Aorta (tissue), 5 donors: ENCODE measurements at regions not wholly inside any gene's neighbourhood (a gene's known extent, or its start where the extent isn't known, plus 50 kb on each side); places are given as distances from the start of the nearest gene placed in this dataset.

ENCODE experiments used
- ATAC-seq: fragments of 200-7000 bp; cut with Tn5 transposase; one replicate; pipeline ENCODE4 v1.9.1; 2022; ENCODE audit warnings: moderate library complexity; ENCODE audit not compliant: low FRiP score
- DNase-seq, 2 donors: peaks; one replicate each; pipeline ENCODE4 v3.0.0-alpha.2; 2020
- H3K27ac ChIP-seq, 2 donors: one replicate each; pipeline ENCODE4 v1.5.1; 2013; ENCODE audit warnings: low read length in 2 of 2, mild to moderate bottlenecking in 2 of 2, moderate library complexity in 2 of 2, control low read depth in 1 of 2, inconsistent platforms in 1 of 2, low read depth in 1 of 2
- H3K27me3 ChIP-seq, 2 donors: one replicate each; pipeline ENCODE4 v1.6.1; 2013; ENCODE audit warnings: control low read depth in 1 of 2, low read length in 1 of 2, mild to moderate bottlenecking in 1 of 2, moderate library complexity in 1 of 2; ENCODE audit not compliant: insufficient read depth in 2 of 2, control insufficient read depth in 1 of 2
- H3K36me3 ChIP-seq, 2 donors: one replicate each; pipeline ENCODE4 v1.6.1; 2013; ENCODE audit warnings: control low read depth in 1 of 2, low read length in 1 of 2, mild to moderate bottlenecking in 1 of 2; ENCODE audit not compliant: insufficient read depth in 2 of 2, control insufficient read depth in 1 of 2
- H3K4me1 ChIP-seq, 2 donors: one replicate each; pipeline ENCODE4 v1.6.1; 2013; ENCODE audit warnings: low read length in 2 of 2, control low read depth in 1 of 2, mild to moderate bottlenecking in 1 of 2, moderate library complexity in 1 of 2; ENCODE audit not compliant: insufficient read depth in 2 of 2, control insufficient read depth in 1 of 2
- H3K4me3 ChIP-seq, 2 donors: one replicate each; pipeline ENCODE4 v1.5.1; 2013; ENCODE audit warnings: low read length in 2 of 2, control low read depth in 1 of 2, mild to moderate bottlenecking in 1 of 2
- H3K9me3 ChIP-seq: one replicate; pipeline ENCODE4 v1.6.1; 2013; ENCODE audit warnings: mild to moderate bottlenecking, low read length; ENCODE audit not compliant: control insufficient read depth
- WGBS, 2 donors: extraction: QIAGEN DNeasy Blood & Tissue Kit; methylation state at CpG; one replicate each; pipeline ENCODE4 v1.1.7; 2013; 5-methylcytosine and 5-hydroxymethylcytosine counted together
- intact Hi-C, 2 donors: fragments of 100-400 bp; cut with DNase I; formaldehyde crosslinking; loops; one replicate each; pipeline versions ENCODE4 v1.14.2 to v1.15.0; 2022
- donor health status: healthy with polysubstance abuse.
- donor health status: Bipolar disorder and iron deficiency.
- donor health status: DM: no; HTN: no; CAD: no.
- donor health status: DM: no; HTN: no; CAD: no.
- donor health status: DM: yes; HTN: yes; CAD: no.

DNA sequence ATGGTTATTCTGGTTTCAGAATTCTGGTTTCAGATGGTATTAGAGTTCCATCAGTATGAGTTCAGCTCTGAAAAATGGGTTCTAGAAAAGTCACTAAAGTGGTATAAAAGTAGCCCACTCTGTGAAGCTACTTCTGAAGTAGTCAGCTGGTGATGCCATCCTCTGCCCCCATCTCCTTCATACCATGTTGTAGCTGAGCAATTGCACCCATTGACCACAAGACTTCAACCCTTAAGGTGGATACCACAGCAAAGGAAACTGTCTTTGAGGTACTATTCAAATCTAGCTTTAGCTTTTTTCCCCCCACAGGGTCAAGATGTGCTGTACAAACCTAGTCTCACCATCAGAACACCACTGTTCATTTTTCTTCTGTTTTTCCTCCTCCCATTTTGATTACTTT lies 444.9 kb downstream of the DMAC1 start:
- Histone ChIP-seq H3K9me3 (peaks cover 2% of the 10 kb centered on the region), H3K27ac (no peak overlapping the region), H3K36me3 (no peaks in the 10 kb centered on the region), H3K27me3 (no peaks in the 10 kb centered on the region), H3K4me3 (no peak overlapping the region), H3K4me1 (no peaks in the 10 kb centered on the region)
- DNase-seq (no peak), ATAC-seq (no peak)
- intact Hi-C loops: no loop called here

DNA sequence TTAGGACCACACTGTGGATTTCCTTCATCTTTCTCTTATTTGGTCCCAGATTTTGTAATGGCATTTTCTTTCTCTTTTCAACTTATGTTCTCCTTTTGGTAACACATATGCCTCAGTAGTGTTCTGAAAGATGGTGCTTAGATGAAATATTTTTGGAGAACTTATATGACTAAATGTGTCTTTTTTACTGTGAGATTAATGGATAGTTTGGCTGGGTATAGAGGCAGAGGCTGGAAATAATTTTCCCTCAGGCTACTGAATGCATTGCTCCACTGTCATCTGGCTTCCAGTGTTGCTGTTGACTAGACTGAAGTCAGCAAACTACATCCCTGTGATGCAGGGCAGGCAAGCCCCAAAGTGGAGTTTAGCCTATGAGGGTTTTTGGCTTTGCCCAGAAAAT lies 450.9 kb downstream of the DMAC1 start:
- Histone ChIP-seq H3K9me3 (peaks cover 3% of the 10 kb centered on the region), H3K36me3 (no peaks in the 10 kb centered on the region), H3K27ac (no peak overlapping the region), H3K4me3 (no peak overlapping the region), H3K27me3 (no peaks in the 10 kb centered on the region), H3K4me1 (no peaks in the 10 kb centered on the region)
- intact Hi-C loops: no loop called here
- ATAC-seq (no peak), DNase-seq (no peak)

DNA sequence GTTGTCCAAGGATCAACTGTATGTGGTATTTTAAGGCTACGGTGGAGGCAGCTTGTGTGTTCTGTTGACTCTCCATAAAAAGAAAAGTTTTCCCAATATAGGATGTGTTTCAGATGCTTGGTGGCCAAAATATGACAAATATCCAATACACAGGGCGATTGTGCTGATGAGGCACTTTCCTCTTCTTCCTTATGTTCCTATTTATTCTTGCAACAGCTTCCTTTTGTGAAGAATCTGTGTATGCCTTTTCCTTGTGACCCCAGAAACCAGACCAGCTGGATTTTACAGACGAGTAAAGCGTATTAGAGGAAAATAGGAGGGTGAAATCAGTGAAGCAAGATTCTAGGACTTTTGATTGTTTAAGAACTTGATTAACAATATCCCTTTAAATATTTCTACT lies 452.0 kb downstream of the DMAC1 start:
- DNase-seq: no peak
- no peak overlapping the region for H3K27ac ChIP-seq
- H3K4me3 ChIP-seq: no peak overlapping the region
- H3K9me3 ChIP-seq: peaks cover 3% of the 10 kb centered on the region
- H3K36me3 ChIP-seq: no peaks in the 10 kb centered on the region
- intact Hi-C loops: no loop called here
- H3K27me3 ChIP-seq: no peaks in the 10 kb centered on the region
- H3K4me1 ChIP-seq: no peaks in the 10 kb centered on the region
- WGBS, 2 donors: 67 to 80% methylated on average over 4 of the region's 4 CpGs
- no peak for ATAC-seq

DNA sequence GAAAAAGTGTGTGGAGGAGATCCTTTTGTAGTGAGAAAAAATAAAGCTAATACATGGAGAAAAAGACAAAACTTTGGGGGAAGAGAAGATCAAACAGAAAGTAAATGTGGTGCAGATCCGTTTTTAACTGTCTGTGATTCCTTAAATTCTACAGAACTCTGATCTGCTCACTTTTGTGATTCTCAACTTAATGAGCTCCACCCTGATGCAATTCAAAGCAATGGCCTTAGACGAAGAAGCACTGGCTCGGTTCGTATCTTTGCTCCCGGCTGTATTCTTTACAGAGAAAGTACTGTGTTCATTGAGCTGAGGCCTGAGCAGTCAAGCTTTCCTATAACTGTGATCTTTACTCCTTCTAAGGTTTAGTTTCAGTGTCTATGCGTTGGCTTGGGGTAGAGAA lies 453.4 kb downstream of the DMAC1 start:
- Histone ChIP-seq H3K36me3 (no peaks in the 10 kb centered on the region), H3K4me3 (no peak overlapping the region), H3K27me3 (no peaks in the 10 kb centered on the region), H3K4me1 (no peaks in the 10 kb centered on the region), H3K9me3 (peaks cover 3% of the 10 kb centered on the region), H3K27ac (no peak overlapping the region)
- no peak for ATAC-seq
- intact Hi-C loops: no loop called here
- 81 to 88% methylated on average over 6 of the region's 6 CpGs for WGBS, 2 donors
- DNase-seq: no peak

DNA sequence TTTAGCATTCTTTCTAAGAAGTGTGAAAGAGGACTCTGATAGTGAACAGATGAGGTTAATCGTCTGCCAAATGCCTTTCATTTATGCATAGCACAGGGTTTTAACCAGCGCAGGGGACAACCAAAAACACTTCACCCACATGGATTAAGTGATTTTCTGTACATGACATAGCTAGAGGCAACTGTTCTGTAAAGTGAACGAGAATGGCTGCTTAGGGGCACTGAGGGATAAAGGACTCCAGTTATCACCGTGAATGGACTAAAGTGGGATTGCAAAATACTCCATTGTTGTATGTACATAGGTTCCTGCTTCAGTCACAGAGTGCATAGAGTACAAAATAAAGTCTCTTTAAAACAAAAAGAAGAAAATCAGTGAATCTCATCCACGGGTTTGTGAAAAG lies 456.8 kb downstream of the DMAC1 start:
- H3K9me3 ChIP-seq: no peaks in the 10 kb centered on the region
- H3K36me3 ChIP-seq: no peaks in the 10 kb centered on the region
- no peak overlapping the region for H3K27ac ChIP-seq
- DNase-seq (no peak), ATAC-seq (no peak)
- WGBS, 2 donors: 75 to 81% methylated on average over 5 of the region's 5 CpGs
- H3K27me3 ChIP-seq: no peaks in the 10 kb centered on the region
- no peak overlapping the region for H3K4me3 ChIP-seq
- no peaks in the 10 kb centered on the region for H3K4me1 ChIP-seq
- intact Hi-C loops: no loop called here

DNA sequence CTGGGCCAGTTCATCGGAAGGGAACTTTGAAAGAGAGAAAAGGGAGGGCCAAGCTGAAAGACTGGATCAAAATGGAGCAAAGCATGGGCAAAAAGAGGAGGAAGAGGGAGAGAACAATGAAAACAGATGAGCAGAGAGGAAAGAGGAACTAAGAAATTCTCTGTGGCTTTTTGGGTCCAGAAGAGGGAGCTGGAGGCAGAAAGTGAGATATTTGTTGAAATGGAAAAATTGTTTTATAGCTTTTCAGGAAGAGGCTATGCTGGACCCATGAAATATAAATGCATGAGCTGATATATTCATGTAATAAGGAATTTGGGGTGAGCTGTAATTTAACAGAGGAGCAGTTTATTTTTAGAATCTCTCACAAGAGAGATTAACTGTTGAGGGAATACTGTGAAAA lies 457.3 kb downstream of the DMAC1 start:
- intact Hi-C loops: no loop called here
- no peak overlapping the region for H3K27ac ChIP-seq
- no peaks in the 10 kb centered on the region for H3K36me3 ChIP-seq
- no peaks in the 10 kb centered on the region for H3K4me1 ChIP-seq
- 63 to 75% methylated on average over 1 of the region's 1 CpG for WGBS, 2 donors
- H3K4me3 ChIP-seq: no peak overlapping the region
- DNase-seq (no peak), ATAC-seq (no peak)
- H3K9me3 ChIP-seq: no peaks in the 10 kb centered on the region
- no peaks in the 10 kb centered on the region for H3K27me3 ChIP-seq

DNA sequence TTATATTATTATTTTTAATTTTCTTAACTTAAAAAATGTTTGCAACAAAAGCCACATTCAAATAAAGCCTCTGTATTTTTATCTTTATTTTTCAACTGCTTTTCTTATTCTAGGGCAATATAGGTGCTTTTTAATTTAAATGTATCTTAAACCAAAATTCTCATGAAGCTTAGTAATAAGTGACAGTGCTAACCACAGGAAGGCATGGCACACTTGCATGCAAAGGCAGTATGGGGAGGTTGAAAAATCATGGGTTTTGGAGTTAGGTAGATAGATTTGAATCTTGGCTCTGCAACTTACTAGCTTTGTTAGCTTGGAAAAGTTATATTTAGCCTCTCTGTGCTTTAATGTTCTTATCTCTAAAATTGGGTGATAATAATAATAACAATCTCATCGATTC lies 458.0 kb downstream of the DMAC1 start:
- Histone ChIP-seq H3K4me3 (no peak overlapping the region), H3K36me3 (no peaks in the 10 kb centered on the region), H3K4me1 (no peaks in the 10 kb centered on the region), H3K27me3 (no peaks in the 10 kb centered on the region), H3K9me3 (no peaks in the 10 kb centered on the region), H3K27ac (no peak overlapping the region)
- DNase-seq: no peak
- intact Hi-C loops: no loop called here
- 10 to 13% methylated on average over 1 of the region's 1 CpG for WGBS, 2 donors
- no peak for ATAC-seq

DNA sequence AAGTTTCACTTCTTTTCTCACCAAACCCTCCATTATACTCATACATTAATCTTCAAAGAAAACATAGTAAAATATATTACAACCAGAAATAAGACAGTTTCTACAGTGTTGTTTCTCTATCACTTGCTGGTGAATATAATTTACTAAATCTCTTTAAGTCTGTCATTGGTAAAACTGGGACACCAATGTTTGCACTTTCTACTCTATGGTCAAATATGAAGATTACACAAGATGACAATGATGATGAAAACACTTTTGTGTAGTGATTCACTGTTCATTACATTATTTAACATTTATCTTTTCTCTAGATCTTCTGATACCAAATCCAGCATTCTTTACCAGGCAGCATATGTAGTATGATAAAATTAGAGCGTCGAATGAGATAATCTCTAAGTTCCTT lies 459.1 kb downstream of the DMAC1 start:
- H3K4me1 ChIP-seq: no peaks in the 10 kb centered on the region
- H3K27ac ChIP-seq: no peak overlapping the region
- H3K27me3 ChIP-seq: no peaks in the 10 kb centered on the region
- DNase-seq: no peak
- 65 to 88% methylated on average over 2 of the region's 2 CpGs for WGBS, 2 donors
- H3K36me3 ChIP-seq: no peaks in the 10 kb centered on the region
- no peaks in the 10 kb centered on the region for H3K9me3 ChIP-seq
- intact Hi-C loops: no loop called here
- H3K4me3 ChIP-seq: no peak overlapping the region
- ATAC-seq: no peak

DNA sequence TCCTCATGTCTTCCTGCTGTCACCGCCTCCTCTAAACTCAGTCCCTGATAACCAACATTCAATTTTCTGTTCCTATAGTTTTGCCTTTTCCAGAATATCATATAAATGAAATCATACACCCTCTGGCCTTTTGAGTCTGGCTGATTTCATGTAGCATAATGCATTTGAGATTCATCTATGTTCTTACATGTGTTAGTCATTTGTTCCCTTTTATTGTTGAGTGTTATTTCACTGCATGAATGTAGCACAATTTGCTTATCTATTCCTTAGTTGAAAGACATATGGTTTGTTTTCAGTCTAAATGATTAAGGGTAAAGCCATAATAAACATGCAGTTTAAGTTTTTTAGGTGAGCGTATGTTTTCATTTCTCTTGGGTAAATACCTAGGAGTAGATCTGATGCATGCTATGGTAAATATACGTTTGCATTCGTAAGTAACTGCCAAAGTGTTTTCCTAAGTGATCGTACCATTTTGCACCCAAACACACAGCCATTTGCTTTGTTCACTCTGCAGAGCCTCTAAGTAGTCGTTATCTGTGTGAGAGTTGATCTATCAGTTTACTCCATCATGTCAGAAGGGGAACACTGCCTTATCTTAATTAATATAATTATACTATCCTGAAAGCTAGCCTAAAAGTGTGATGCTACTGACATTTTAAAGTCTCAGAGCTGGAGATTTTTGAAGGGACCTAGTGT lies 460.8 kb downstream of the DMAC1 start:
- DNase-seq (no peak), ATAC-seq (no peak)
- Histone ChIP-seq H3K36me3 (no peaks in the 10 kb centered on the region), H3K27ac (no peak overlapping the region), H3K4me3 (no peak overlapping the region), H3K4me1 (no peaks in the 10 kb centered on the region), H3K27me3 (no peaks in the 10 kb centered on the region), H3K9me3 (no peaks in the 10 kb centered on the region)
- intact Hi-C loops: no loop called here
- 81 to 83% methylated on average over 6 of the region's 6 CpGs for WGBS, 2 donors
